ENCODE measurements at regions not wholly inside any gene's neighbourhood (a gene's known extent, or its start where the extent isn't known, plus 50 kb on each side); places are given as distances from the start of the nearest gene placed in this dataset.

GRCh38 chr2:138831691-138832090 lies 51.5 kb upstream of the NXPH2 start:
- TF ChIP-seq CTCF (IDR thresholded peaks at IDR 0.05; ENCODE audit: insufficient read depth, low read length) = no peak
- no peak for TF ChIP-seq GABPA (IDR thresholded peaks at IDR 0.05; ENCODE audit: low read depth)
- TF ChIP-seq REST (IDR thresholded peaks at IDR 0.05; ENCODE audit: insufficient replicate concordance, low read depth) = no peak
- TF ChIP-seq POLR2AphosphoS5 (IDR thresholded peaks at IDR 0.05; ENCODE audit: low read depth) = no peak
- TF ChIP-seq SPI1 (IDR thresholded peaks at IDR 0.05; ENCODE audit: borderline replicate concordance, low read depth) = no peak
